IMR-90 (cell line): ENCODE measurements at regions not wholly inside any gene's neighbourhood (a gene's known extent, or its start where the extent isn't known, plus 50 kb on each side); places are given as distances from the start of the nearest gene placed in this dataset.
"Not testable (repeated sequence)": the region's sequence is repeated elsewhere in the genome, so short reads cannot be mapped to it uniquely, and the experiment has no call there.

Source experiments
- ATAC-seq: fragments of 200-7000 bp; cut with Tn5 transposase; 2 replicates; pipeline ENCODE4 v1.9.1; 2020; ENCODE audit warnings: low read depth, mild to moderate bottlenecking, moderate library complexity
- BruUV-seq: library from RNA; stranded (reverse); fragments of 400-500 nt; replicated peaks from 2 replicates; lab custom pipeline; 2021; lab: Mats Ljungman, UMichigan
- CTCF ChIA-PET: fragments of 300-600 bp; formaldehyde crosslinking; extraction: SDS; loops from one replicate; lab custom pipeline; 2021; ENCODE audit warnings: antibody characterized with exemption; lab: Yijun Ruan, JAX
- POLR2A ChIA-PET: fragments of 300-600 bp; sonication (Branson Sonifier 250); formaldehyde crosslinking; loops from one replicate; lab custom pipeline; 2022; ENCODE audit warnings: antibody characterized with exemption; ENCODE audit not compliant: unreplicated experiment; lab: Charles Lee
- DNase-seq: peaks from one replicate; pipeline ENCODE4 v3.0.0; 2013
- H2AFZ ChIP-seq: replicated peaks from 2 replicates; pipeline ENCODE3; 2013; ENCODE audit warnings: low read length, mild to moderate bottlenecking; ENCODE audit not compliant: poor library complexity
- H2AK5ac ChIP-seq: 2 replicates; pipeline ENCODE4 v1.6.1; 2013; ENCODE audit warnings: low read depth, low read length, inconsistent platforms
- H2AK9ac ChIP-seq: replicated peaks from 2 replicates; pipeline ENCODE3; 2013; ENCODE audit warnings: mild to moderate bottlenecking, low read depth, low read length, moderate library complexity; ENCODE audit not compliant: poor library complexity
- H2BK120ac ChIP-seq: 2 replicates; pipeline ENCODE4 v1.6.1; 2013; ENCODE audit warnings: low read depth, low read length, inconsistent platforms
- H2BK15ac ChIP-seq: 3 replicates; pipeline ENCODE4 v1.6.1; 2013; ENCODE audit warnings: low read depth, low read length, inconsistent platforms
- H2BK20ac ChIP-seq: 2 replicates; pipeline ENCODE4 v1.6.1; 2013; ENCODE audit warnings: low read depth, mild to moderate bottlenecking, inconsistent platforms, low read length, moderate library complexity
- H2BK5ac ChIP-seq: 2 replicates; pipeline ENCODE4 v1.6.1; 2013; ENCODE audit warnings: mild to moderate bottlenecking, low read depth, low read length, inconsistent platforms; ENCODE audit not compliant: poor library complexity, severe bottlenecking
- H3K14ac ChIP-seq: replicated peaks from 2 replicates; pipeline ENCODE4 v1.6.1; 2013; ENCODE audit warnings: low read depth, low read length, inconsistent platforms
- H3K18ac ChIP-seq: 2 replicates; pipeline ENCODE4 v1.6.1; 2013; ENCODE audit warnings: low read depth, low read length, control low read depth
- H3K23ac ChIP-seq: 2 replicates; pipeline ENCODE4 v1.6.1; 2013; ENCODE audit warnings: low read depth, low read length, inconsistent platforms
- H3K27ac ChIP-seq: 2 replicates; pipeline ENCODE4 v1.5.1; 2013; ENCODE audit warnings: mild to moderate bottlenecking, control low read depth, low read length; ENCODE audit not compliant: insufficient read depth
- H3K27me3 ChIP-seq: 2 replicates; pipeline ENCODE4 v1.6.1; 2013; ENCODE audit warnings: low read length; ENCODE audit not compliant: control insufficient read depth, insufficient read depth
- H3K36me3 ChIP-seq: 2 replicates; pipeline ENCODE4 v1.6.1; 2013; ENCODE audit warnings: low read length, mixed read lengths; ENCODE audit not compliant: control insufficient read depth, insufficient read depth
- H3K4ac ChIP-seq: 2 replicates; pipeline ENCODE4 v1.6.1; 2013; ENCODE audit warnings: low read depth, low read length, inconsistent platforms
- H3K4me1 ChIP-seq: 2 replicates; pipeline ENCODE4 v1.6.1; 2013; ENCODE audit warnings: low read length, mixed read lengths; ENCODE audit not compliant: control insufficient read depth, insufficient read depth
- H3K4me2 ChIP-seq: 2 replicates; pipeline ENCODE4 v1.6.1; 2013; ENCODE audit warnings: low read depth, mild to moderate bottlenecking, control low read depth, low read length, moderate library complexity
- H3K4me3 ChIP-seq: 2 replicates; pipeline ENCODE4 v1.5.1; 2013; ENCODE audit warnings: low read depth, mild to moderate bottlenecking, control low read depth, low read length, moderate library complexity; ENCODE audit not compliant: insufficient read depth
- H3K56ac ChIP-seq: 2 replicates; pipeline ENCODE4 v1.6.1; 2013; ENCODE audit warnings: low read length, inconsistent platforms; ENCODE audit not compliant: insufficient read depth; ENCODE audit errors: extremely low read depth
- H3K79me1 ChIP-seq, 2 experiments: 2 replicates each; pipeline ENCODE4 v1.6.1; 2013; ENCODE audit warnings: low read length in 2 of 2, inconsistent platforms in 1 of 2, low read depth in 1 of 2
- H3K9ac ChIP-seq: 2 replicates; pipeline ENCODE4 v1.6.1; 2013; ENCODE audit warnings: low read depth, low read length, control low read depth
- H3K9me1 ChIP-seq: 2 replicates; pipeline ENCODE4 v1.6.1; 2013; ENCODE audit warnings: low read length, inconsistent platforms; ENCODE audit not compliant: insufficient read depth
- H3K9me3 ChIP-seq: 2 replicates; pipeline ENCODE4 v1.6.1; 2013; ENCODE audit warnings: low read length; ENCODE audit not compliant: control insufficient read depth, insufficient read depth
- H4K20me1 ChIP-seq: 2 replicates; pipeline ENCODE4 v1.6.1; 2013; ENCODE audit warnings: low read length, inconsistent platforms; ENCODE audit not compliant: insufficient read depth
- H4K5ac ChIP-seq: 2 replicates; pipeline ENCODE4 v1.6.1; 2013; ENCODE audit warnings: mild to moderate bottlenecking, low read depth, low read length, control low read depth
- H4K8ac ChIP-seq, 2 experiments: 2 replicates each; pipeline ENCODE4 v1.6.1; 2013; ENCODE audit warnings: low read depth in 2 of 2, low read length in 2 of 2, control low read depth in 1 of 2, inconsistent platforms in 1 of 2
- H4K91ac ChIP-seq: 2 replicates; pipeline ENCODE4 v1.6.1; 2013; ENCODE audit warnings: low read depth, low read length, inconsistent platforms; ENCODE audit not compliant: insufficient read depth
- WGBS, 2 experiments: methylation state at CpG; one replicate each; pipeline versions ENCODE4 v1.1.5 to v1.1.7; 2013; ENCODE audit warnings: missing lambda C conversion rate in 2 of 2; ENCODE audit not compliant: insufficient read length in 1 of 2; ENCODE audit errors: extremely low coverage in 2 of 2; 5-methylcytosine and 5-hydroxymethylcytosine counted together
- dilution Hi-C: fragments of 300-500 bp; cut with HindIII; formaldehyde crosslinking; loops from one replicate; pipeline ENCODE4 v1.14.3; 2018; ENCODE audit warnings: low sequenced_read_pairs; ENCODE audit not compliant: unreplicated experiment
- in situ Hi-C: fragments of 300-500 bp; cut with MboI; formaldehyde crosslinking; loops from 3 replicates; pipeline ENCODE4 v1.14.3; 2019; ENCODE audit warnings: low sequenced_read_pairs, inconsistent platforms, mixed read lengths
- intact Hi-C: fragments of 100-400 bp; cut with micrococcal nuclease; formaldehyde crosslinking; loops from 2 replicates; pipeline ENCODE4 v1.10.0; 2022

GRCh38 chr9:39550573-39550972, 195.1 kb downstream of the SPATA31A1 start:
- H3K4ac ChIP-seq, H2BK5ac ChIP-seq, H2BK15ac ChIP-seq, H2AFZ ChIP-seq, H3K9ac ChIP-seq, BruUV-seq, H2BK120ac ChIP-seq, CTCF ChIA-PET, H4K20me1 ChIP-seq, H3K4me3 ChIP-seq, H3K4me2 ChIP-seq, POLR2A ChIA-PET, H2BK20ac ChIP-seq, H3K4me1 ChIP-seq, in situ Hi-C loops, H4K5ac ChIP-seq, H3K18ac ChIP-seq, H3K27me3 ChIP-seq, H3K9me3 ChIP-seq, H2AK5ac ChIP-seq, H4K91ac ChIP-seq, H3K56ac ChIP-seq, H4K8ac ChIP-seq, H3K79me1 ChIP-seq, H3K27ac ChIP-seq, H3K14ac ChIP-seq, H3K36me3 ChIP-seq, intact Hi-C loops, H3K23ac ChIP-seq, H3K9me1 ChIP-seq, H2AK9ac ChIP-seq, dilution Hi-C loops, DNase-seq: not testable (repeated sequence)
- 0 out of 2 replicates have a peak, but pooled peaks have one; percentile 35 for ATAC-seq
- no CpG with 5 or more reads among the region's 2 CpGs for WGBS, 2 experiments

- DNase-seq, H3K9me3 ChIP-seq, ATAC-seq, H2AK9ac ChIP-seq, H4K5ac ChIP-seq, H2AK5ac ChIP-seq, BruUV-seq, H3K27me3 ChIP-seq, H2BK15ac ChIP-seq, H2AFZ ChIP-seq, H3K18ac ChIP-seq, H3K56ac ChIP-seq, H3K14ac ChIP-seq, CTCF ChIA-PET, H2BK20ac ChIP-seq, H3K9me1 ChIP-seq, H2BK120ac ChIP-seq, H4K91ac ChIP-seq, H3K27ac ChIP-seq, H3K23ac ChIP-seq, H3K79me1 ChIP-seq, H2BK5ac ChIP-seq, dilution Hi-C loops, H3K36me3 ChIP-seq, H3K4me1 ChIP-seq, H3K4me3 ChIP-seq, POLR2A ChIA-PET, intact Hi-C loops, H4K8ac ChIP-seq, H4K20me1 ChIP-seq, H3K4ac ChIP-seq, H3K4me2 ChIP-seq, in situ Hi-C loops, H3K9ac ChIP-seq: not testable (repeated sequence)
- WGBS, 2 experiments = no CpG with 5 or more reads among the region's 1 CpG
These were observed 196.1 kb downstream of the SPATA31A1 start for GRCh38 chr9:39551544-39551943.
